HL-60 (cell line): ENCODE measurements at regions not wholly inside any gene's neighbourhood (a gene's known extent, or its start where the extent isn't known, plus 50 kb on each side); places are given as distances from the start of the nearest gene placed in this dataset.

Source experiments
- DNase-seq, 2 experiments: peaks; one replicate each; pipeline ENCODE4 v3.0.0-alpha.2; 2010 to 2020; ENCODE audit warnings: low read depth in 1 of 2, low spot score in 1 of 2
- H3K27ac ChIP-seq: fragments of 250-450 bp; sonication (Bioruptor Pico); replicated peaks from 2 replicates; pipeline ENCODE4 v1.5.1; 2020; ENCODE audit warnings: mild to moderate bottlenecking, moderate library complexity
- H3K27me3 ChIP-seq: fragments of 250-450 bp; sonication (Bioruptor Pico); 2 replicates; pipeline ENCODE4 v1.5.1; 2021; ENCODE audit warnings: mild to moderate bottlenecking, moderate library complexity; ENCODE audit not compliant: insufficient read depth, poor library complexity, severe bottlenecking
- H3K4me3 ChIP-seq: replicated peaks from 2 replicates; pipeline ENCODE4 v1.5.1; 2011; ENCODE audit warnings: mild to moderate bottlenecking, control low read depth, low read length; ENCODE audit not compliant: insufficient read depth
- GABPA ChIP-seq: IDR thresholded peaks from 2 replicates; pipeline ENCODE4 v1.6.1; 2012; ENCODE audit warnings: low read depth
- POLR2AphosphoS5 ChIP-seq: IDR thresholded peaks from 2 replicates; pipeline ENCODE4 v1.6.1; 2012; ENCODE audit warnings: low read depth
- SPI1 ChIP-seq: IDR thresholded peaks from 2 replicates; pipeline ENCODE4 v1.6.1; 2012; ENCODE audit warnings: low read depth, mild to moderate bottlenecking, borderline replicate concordance
- TF ChIP-seq, protein P1 (sequence below): IDR thresholded peaks from one replicate; pipeline ENCODE4 v1.5.1; 2011; ENCODE audit warnings: low read length, control low read depth, inconsistent platforms; ENCODE audit not compliant: insufficient read depth
- TF ChIP-seq, protein P2 (sequence below): IDR thresholded peaks from 2 replicates; pipeline ENCODE4 v1.6.1; 2012; ENCODE audit warnings: low read depth; ENCODE audit not compliant: insufficient replicate concordance

DNA sequence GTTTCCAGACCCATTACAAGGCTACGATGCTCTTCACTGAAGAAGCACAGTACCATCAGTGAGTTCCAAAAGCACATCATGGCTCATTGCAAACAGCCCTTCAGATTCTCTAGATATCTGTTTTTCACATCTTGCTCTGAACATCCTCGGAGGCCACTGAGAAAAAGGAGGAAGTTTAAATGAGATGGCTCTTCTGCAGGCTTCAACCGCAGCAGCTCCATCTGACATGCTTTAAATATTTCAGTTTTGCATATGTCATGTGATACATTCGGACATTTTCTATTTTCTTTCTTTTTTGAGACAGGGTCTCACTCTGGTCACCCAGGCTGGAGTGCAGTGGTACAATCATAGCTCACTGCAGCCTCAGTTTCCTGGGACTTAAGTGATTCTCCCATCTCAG lies 396.8 kb downstream of the NPIPA8 start:
- DNase-seq: no peak

DNA sequence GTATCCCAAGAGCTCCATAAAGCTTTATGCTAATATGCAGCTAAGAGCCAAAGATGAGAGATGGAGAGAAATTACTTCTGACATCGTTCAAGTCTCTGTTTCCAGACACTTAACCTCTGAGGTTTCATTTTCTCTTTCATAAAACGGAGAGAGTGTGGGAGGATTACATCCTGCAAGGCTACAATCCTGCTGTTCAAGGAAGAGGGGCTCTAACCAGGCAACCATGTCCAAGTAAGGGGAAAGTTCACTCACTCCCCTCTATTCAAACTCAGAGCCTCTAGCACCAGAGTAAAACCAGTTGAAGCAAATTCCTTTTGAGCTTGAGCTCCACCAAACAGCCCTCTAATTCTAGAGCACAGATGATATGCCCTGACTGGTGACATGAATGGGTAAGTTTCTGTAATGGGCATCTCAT lies 397.4 kb downstream of the NPIPA8 start:
- Histone ChIP-seq H3K27ac (no peak overlapping the region), H3K4me3 (no peak overlapping the region), H3K27me3 (no peaks in the 10 kb centered on the region)
- TF ChIP-seq SPI1: no peak
- no peak for TF ChIP-seq GABPA
- TF ChIP-seq POLR2AphosphoS5: no peak
- TF ChIP-seq, protein P1, sequence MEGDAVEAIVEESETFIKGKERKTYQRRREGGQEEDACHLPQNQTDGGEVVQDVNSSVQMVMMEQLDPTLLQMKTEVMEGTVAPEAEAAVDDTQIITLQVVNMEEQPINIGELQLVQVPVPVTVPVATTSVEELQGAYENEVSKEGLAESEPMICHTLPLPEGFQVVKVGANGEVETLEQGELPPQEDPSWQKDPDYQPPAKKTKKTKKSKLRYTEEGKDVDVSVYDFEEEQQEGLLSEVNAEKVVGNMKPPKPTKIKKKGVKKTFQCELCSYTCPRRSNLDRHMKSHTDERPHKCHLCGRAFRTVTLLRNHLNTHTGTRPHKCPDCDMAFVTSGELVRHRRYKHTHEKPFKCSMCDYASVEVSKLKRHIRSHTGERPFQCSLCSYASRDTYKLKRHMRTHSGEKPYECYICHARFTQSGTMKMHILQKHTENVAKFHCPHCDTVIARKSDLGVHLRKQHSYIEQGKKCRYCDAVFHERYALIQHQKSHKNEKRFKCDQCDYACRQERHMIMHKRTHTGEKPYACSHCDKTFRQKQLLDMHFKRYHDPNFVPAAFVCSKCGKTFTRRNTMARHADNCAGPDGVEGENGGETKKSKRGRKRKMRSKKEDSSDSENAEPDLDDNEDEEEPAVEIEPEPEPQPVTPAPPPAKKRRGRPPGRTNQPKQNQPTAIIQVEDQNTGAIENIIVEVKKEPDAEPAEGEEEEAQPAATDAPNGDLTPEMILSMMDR: no peak
- TF ChIP-seq, protein P2, sequence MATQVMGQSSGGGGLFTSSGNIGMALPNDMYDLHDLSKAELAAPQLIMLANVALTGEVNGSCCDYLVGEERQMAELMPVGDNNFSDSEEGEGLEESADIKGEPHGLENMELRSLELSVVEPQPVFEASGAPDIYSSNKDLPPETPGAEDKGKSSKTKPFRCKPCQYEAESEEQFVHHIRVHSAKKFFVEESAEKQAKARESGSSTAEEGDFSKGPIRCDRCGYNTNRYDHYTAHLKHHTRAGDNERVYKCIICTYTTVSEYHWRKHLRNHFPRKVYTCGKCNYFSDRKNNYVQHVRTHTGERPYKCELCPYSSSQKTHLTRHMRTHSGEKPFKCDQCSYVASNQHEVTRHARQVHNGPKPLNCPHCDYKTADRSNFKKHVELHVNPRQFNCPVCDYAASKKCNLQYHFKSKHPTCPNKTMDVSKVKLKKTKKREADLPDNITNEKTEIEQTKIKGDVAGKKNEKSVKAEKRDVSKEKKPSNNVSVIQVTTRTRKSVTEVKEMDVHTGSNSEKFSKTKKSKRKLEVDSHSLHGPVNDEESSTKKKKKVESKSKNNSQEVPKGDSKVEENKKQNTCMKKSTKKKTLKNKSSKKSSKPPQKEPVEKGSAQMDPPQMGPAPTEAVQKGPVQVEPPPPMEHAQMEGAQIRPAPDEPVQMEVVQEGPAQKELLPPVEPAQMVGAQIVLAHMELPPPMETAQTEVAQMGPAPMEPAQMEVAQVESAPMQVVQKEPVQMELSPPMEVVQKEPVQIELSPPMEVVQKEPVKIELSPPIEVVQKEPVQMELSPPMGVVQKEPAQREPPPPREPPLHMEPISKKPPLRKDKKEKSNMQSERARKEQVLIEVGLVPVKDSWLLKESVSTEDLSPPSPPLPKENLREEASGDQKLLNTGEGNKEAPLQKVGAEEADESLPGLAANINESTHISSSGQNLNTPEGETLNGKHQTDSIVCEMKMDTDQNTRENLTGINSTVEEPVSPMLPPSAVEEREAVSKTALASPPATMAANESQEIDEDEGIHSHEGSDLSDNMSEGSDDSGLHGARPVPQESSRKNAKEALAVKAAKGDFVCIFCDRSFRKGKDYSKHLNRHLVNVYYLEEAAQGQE: no peak
- DNase-seq: no peak

More for the DNA sequence above, 396.8 kb downstream of the NPIPA8 start:
- TF ChIP-seq, protein P1: no peak
- no peak for TF ChIP-seq SPI1
- H3K27me3 ChIP-seq: no peaks in the 10 kb centered on the region
- no peak overlapping the region for H3K27ac ChIP-seq
- H3K4me3 ChIP-seq: no peak overlapping the region

DNA sequence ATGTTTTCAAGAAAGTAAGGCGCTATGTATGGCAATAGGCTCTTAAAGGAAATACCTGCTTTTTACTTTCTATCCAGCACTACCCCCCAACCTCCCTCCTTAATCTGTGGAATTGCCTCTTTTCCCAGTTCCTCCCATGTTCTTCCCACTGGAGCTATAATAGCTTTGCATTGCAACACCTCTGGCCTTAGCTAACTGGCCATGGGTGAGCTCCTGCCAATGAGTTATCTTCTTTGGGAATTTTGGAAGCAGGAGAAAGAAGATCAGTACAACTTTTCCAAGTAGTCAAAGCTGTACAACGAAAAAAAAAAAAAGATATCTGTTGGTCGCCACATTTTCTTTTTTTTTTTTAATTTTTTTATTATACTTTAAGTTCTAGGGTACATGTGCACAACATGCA lies 398.0 kb downstream of the NPIPA8 start:
- Histone ChIP-seq H3K27me3 (no peaks in the 10 kb centered on the region), H3K4me3 (no peak overlapping the region), H3K27ac (no peak overlapping the region)
- TF ChIP-seq, protein P2: no peak
- TF ChIP-seq, protein P1: no peak
- no peak for TF ChIP-seq GABPA
- TF ChIP-seq POLR2AphosphoS5: no peak
- TF ChIP-seq SPI1: no peak
- no peak for DNase-seq

DNA sequence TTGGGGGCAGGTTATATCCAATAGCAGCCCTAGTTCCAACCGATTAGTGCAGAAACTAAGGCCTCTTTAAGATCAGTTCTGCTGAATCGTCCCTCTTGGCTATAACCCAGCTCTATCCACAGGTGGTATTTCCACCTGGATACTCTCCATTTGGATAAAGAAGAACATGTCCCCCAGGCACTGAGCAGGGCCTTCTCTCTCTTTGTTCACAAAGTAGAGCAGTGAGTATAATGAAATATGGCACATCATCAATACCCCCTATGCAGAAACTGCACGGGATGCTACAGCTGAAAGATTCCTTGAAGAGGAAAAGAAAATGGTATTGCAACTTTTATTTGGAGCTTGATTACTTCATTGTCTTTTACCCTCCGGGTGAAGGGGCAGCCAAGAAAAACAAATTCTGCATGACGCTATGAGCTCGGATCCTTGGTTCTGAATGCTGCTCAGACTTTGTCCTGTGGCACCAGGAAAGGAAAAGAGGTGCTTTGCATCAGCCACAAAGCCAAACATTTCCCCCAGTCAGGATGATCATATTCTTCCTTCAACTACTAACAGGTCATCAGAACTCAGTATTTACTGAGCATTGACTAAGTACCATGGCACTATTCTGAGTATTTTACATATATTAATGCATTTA lies 399.7 kb downstream of the NPIPA8 start:
- Histone ChIP-seq H3K27ac (no peak overlapping the region), H3K27me3 (no peaks in the 10 kb centered on the region), H3K4me3 (no peak overlapping the region)
- no peak for DNase-seq
- no peak for TF ChIP-seq SPI1
- TF ChIP-seq GABPA: no peak
- TF ChIP-seq, protein P1: no peak
- TF ChIP-seq, protein P2: no peak
- no peak for TF ChIP-seq POLR2AphosphoS5
